ENCODE measurements at regions not wholly inside any gene's neighbourhood (a gene's known extent, or its start where the extent isn't known, plus 50 kb on each side); places are given as distances from the start of the nearest gene placed in this dataset.

DNA sequence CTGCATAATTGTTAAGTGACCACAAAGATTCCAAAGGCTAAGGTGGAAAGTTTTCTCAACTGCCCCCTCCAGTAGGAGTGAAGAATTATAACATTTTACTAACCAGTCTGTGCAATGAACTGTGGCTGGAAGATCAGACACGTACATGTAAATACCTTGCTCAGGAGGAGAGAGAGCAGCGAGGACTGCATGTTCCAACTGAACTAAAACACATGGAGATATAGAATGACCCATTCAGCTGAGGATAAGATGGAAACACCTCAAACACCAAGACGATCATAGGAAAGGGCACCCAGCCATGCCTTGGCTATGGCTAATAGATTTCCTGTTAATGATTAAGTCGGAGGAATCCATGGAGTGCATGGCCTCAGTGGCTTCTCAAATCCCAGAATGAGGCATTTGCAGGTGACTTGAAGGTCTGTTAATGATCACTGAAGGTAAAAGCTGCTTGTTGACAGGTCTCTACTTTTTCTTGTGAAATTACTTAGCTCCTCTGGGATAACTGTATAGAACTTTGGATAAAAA lies 875.6 kb downstream of the TFAP2A start:
- TF ChIP-seq EZH2 (IDR thresholded peaks at IDR 0.05; ENCODE audit: low read length, unreplicated experiment) (no peak), EZH2phosphoT487 (IDR thresholded peaks at IDR 0.05; ENCODE audit: borderline replicate concordance, low read length) (no peak)
- TF ChIP-seq, protein P1, sequence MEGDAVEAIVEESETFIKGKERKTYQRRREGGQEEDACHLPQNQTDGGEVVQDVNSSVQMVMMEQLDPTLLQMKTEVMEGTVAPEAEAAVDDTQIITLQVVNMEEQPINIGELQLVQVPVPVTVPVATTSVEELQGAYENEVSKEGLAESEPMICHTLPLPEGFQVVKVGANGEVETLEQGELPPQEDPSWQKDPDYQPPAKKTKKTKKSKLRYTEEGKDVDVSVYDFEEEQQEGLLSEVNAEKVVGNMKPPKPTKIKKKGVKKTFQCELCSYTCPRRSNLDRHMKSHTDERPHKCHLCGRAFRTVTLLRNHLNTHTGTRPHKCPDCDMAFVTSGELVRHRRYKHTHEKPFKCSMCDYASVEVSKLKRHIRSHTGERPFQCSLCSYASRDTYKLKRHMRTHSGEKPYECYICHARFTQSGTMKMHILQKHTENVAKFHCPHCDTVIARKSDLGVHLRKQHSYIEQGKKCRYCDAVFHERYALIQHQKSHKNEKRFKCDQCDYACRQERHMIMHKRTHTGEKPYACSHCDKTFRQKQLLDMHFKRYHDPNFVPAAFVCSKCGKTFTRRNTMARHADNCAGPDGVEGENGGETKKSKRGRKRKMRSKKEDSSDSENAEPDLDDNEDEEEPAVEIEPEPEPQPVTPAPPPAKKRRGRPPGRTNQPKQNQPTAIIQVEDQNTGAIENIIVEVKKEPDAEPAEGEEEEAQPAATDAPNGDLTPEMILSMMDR (conservative IDR thresholded peaks at IDR 0.05; ENCODE audit: low read depth, low read length) = no peak

All from PC-3 (cell line).